ENCODE measurements at regions not wholly inside any gene's neighbourhood (a gene's known extent, or its start where the extent isn't known, plus 50 kb on each side); places are given as distances from the start of the nearest gene placed in this dataset.

DNA sequence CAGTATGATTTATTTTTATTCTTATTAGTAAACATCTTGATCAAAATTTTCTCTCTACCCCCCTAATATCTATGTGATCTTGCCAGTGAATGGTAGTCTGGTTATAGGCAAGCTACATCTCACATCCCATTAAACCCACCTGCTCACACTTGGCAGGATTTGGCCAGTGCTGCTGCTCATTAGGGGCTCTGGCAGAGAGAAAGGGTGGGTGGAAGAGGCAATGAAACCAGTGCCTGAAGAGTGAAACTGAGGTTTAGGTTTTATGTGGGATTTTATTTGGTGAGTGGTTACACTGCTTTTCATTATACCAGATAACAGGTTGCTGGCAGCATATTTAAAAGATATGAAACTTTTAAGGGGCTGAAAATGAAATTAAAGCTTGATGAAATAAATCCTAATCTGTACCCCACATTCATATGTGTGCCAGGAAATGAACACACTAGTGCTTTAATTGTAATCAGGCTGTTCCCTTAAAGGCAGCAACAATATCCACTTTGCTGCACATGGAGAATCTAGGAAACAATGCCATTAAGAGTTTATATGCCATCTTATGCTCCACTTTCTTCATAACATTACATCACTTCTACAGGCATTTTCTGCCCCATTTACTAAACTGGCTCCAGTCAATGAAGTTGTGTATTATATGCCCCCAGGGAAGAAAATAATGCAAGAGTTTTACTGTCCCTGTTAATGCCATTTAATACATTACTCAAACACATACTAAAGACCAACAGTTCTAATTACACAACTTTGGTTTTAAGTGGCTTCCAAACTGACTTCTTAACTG is 688.7 kb downstream of the MECOM start:
- TF ChIP-seq TEAD4 (IDR thresholded peaks at IDR 0.05) = no peak
- TF ChIP-seq ZBTB7A (IDR thresholded peaks at IDR 0.05; ENCODE audit: low read depth) = no peak
- no peak for TF ChIP-seq FOXM1 (IDR thresholded peaks at IDR 0.05; ENCODE audit: borderline replicate concordance, low read depth)
- TF ChIP-seq YY1 (IDR thresholded peaks at IDR 0.05; ENCODE audit: low read depth) = no peak
- TF ChIP-seq, protein P1, sequence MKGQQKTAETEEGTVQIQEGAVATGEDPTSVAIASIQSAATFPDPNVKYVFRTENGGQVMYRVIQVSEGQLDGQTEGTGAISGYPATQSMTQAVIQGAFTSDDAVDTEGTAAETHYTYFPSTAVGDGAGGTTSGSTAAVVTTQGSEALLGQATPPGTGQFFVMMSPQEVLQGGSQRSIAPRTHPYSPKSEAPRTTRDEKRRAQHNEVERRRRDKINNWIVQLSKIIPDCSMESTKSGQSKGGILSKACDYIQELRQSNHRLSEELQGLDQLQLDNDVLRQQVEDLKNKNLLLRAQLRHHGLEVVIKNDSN (IDR thresholded peaks at IDR 0.05) = no peak
- TF ChIP-seq, protein P2, sequence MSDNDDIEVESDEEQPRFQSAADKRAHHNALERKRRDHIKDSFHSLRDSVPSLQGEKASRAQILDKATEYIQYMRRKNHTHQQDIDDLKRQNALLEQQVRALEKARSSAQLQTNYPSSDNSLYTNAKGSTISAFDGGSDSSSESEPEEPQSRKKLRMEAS (IDR thresholded peaks at IDR 0.05) = no peak
- no peak for TF ChIP-seq EP300 (IDR thresholded peaks at IDR 0.05; ENCODE audit: borderline replicate concordance)
- TF ChIP-seq CEBPB (IDR thresholded peaks at IDR 0.05) = no peak
- TF ChIP-seq, protein P3, sequence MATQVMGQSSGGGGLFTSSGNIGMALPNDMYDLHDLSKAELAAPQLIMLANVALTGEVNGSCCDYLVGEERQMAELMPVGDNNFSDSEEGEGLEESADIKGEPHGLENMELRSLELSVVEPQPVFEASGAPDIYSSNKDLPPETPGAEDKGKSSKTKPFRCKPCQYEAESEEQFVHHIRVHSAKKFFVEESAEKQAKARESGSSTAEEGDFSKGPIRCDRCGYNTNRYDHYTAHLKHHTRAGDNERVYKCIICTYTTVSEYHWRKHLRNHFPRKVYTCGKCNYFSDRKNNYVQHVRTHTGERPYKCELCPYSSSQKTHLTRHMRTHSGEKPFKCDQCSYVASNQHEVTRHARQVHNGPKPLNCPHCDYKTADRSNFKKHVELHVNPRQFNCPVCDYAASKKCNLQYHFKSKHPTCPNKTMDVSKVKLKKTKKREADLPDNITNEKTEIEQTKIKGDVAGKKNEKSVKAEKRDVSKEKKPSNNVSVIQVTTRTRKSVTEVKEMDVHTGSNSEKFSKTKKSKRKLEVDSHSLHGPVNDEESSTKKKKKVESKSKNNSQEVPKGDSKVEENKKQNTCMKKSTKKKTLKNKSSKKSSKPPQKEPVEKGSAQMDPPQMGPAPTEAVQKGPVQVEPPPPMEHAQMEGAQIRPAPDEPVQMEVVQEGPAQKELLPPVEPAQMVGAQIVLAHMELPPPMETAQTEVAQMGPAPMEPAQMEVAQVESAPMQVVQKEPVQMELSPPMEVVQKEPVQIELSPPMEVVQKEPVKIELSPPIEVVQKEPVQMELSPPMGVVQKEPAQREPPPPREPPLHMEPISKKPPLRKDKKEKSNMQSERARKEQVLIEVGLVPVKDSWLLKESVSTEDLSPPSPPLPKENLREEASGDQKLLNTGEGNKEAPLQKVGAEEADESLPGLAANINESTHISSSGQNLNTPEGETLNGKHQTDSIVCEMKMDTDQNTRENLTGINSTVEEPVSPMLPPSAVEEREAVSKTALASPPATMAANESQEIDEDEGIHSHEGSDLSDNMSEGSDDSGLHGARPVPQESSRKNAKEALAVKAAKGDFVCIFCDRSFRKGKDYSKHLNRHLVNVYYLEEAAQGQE (IDR thresholded peaks at IDR 0.05; ENCODE audit: low read depth) = no peak
- no peak for TF ChIP-seq EGR1 (IDR thresholded peaks at IDR 0.05)
- no peak for TF ChIP-seq TCF12 (IDR thresholded peaks at IDR 0.05; ENCODE audit: low read depth)
- TF ChIP-seq TAF1 (IDR thresholded peaks at IDR 0.05; ENCODE audit: low read depth) = no peak
- no peak for TF ChIP-seq NFIC (IDR thresholded peaks at IDR 0.05)
- TF ChIP-seq RAD21 (IDR thresholded peaks at IDR 0.05; ENCODE audit: low read depth) = no peak
- no peak for TF ChIP-seq CREB1 (IDR thresholded peaks at IDR 0.05; ENCODE audit: low read depth)

DNA sequence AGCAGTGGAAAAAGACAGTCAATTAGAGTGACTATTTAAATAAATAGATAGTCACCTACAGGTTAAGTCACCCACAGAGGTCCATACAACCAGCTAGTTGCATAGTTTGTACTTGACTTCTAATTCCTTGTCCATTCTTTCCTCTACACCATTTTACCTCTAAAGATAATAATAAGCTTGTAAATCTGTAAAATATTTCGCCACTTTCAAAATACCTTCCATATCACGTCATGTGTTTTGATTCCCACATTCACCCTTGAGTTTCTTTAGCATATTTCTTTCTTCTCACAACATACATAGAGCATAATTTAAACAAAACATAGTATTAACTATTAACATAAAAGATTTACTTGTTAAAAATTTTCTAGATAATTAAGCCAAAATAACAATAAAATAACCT is 689.6 kb downstream of the MECOM start:
- TF ChIP-seq, protein P2 (IDR thresholded peaks at IDR 0.05) = no peak
- no peak for TF ChIP-seq TAF1 (IDR thresholded peaks at IDR 0.05; ENCODE audit: low read depth)
- TF ChIP-seq EGR1 (IDR thresholded peaks at IDR 0.05) = no peak
- TF ChIP-seq TEAD4 (IDR thresholded peaks at IDR 0.05) = no peak
- no peak for TF ChIP-seq CREB1 (IDR thresholded peaks at IDR 0.05; ENCODE audit: low read depth)
- no peak for TF ChIP-seq ZBTB7A (IDR thresholded peaks at IDR 0.05; ENCODE audit: low read depth)
- TF ChIP-seq YY1 (IDR thresholded peaks at IDR 0.05; ENCODE audit: low read depth) = no peak
- TF ChIP-seq CEBPB (IDR thresholded peaks at IDR 0.05) = no peak
- no peak for TF ChIP-seq EP300 (IDR thresholded peaks at IDR 0.05; ENCODE audit: borderline replicate concordance)
- TF ChIP-seq, protein P3 (IDR thresholded peaks at IDR 0.05; ENCODE audit: low read depth) = no peak
- no peak for TF ChIP-seq TCF12 (IDR thresholded peaks at IDR 0.05; ENCODE audit: low read depth)
- TF ChIP-seq, protein P1 (IDR thresholded peaks at IDR 0.05) = no peak
- TF ChIP-seq RAD21 (IDR thresholded peaks at IDR 0.05; ENCODE audit: low read depth) = no peak
- TF ChIP-seq FOXM1 (IDR thresholded peaks at IDR 0.05; ENCODE audit: borderline replicate concordance, low read depth) = no peak
- TF ChIP-seq NFIC (IDR thresholded peaks at IDR 0.05) = no peak

DNA sequence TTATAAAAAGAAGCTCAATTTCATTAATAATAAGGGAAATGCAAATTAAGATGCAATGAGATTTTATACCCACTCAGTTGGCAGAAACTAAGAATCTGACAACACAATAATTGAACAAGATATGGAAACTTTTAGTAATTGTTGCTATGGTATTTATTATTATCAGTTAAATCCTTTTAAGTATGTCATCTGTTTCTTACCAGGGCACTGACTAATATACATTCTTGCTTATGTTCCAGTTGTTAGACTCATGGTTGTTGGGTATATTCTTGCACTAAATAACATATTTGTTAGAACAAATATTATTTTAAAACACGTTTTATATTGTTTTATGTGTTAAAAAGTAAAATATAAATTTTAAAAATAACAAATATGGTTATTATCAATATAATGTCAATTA is 690.3 kb downstream of the MECOM start:
- TF ChIP-seq, protein P2 (IDR thresholded peaks at IDR 0.05) = no peak
- TF ChIP-seq ZBTB7A (IDR thresholded peaks at IDR 0.05; ENCODE audit: low read depth) = no peak
- TF ChIP-seq NFIC (IDR thresholded peaks at IDR 0.05) = no peak
- TF ChIP-seq TAF1 (IDR thresholded peaks at IDR 0.05; ENCODE audit: low read depth) = no peak
- no peak for TF ChIP-seq CREB1 (IDR thresholded peaks at IDR 0.05; ENCODE audit: low read depth)
- TF ChIP-seq RAD21 (IDR thresholded peaks at IDR 0.05; ENCODE audit: low read depth) = no peak
- TF ChIP-seq TEAD4 (IDR thresholded peaks at IDR 0.05) = no peak
- TF ChIP-seq YY1 (IDR thresholded peaks at IDR 0.05; ENCODE audit: low read depth) = no peak
- TF ChIP-seq, protein P3 (IDR thresholded peaks at IDR 0.05; ENCODE audit: low read depth) = no peak
- no peak for TF ChIP-seq EGR1 (IDR thresholded peaks at IDR 0.05)
- TF ChIP-seq CEBPB (IDR thresholded peaks at IDR 0.05) = no peak
- TF ChIP-seq, protein P1 (IDR thresholded peaks at IDR 0.05) = no peak
